Nephron progenitor cell (in vitro differentiated cells): ENCODE measurements at regions not wholly inside any gene's neighbourhood (a gene's known extent, or its start where the extent isn't known, plus 50 kb on each side); places are given as distances from the start of the nearest gene placed in this dataset.

Experiments
- DNase-seq: peaks from one replicate; pipeline ENCODE4 v3.0.0; 2021
- H3K27ac Mint-ChIP-seq: 2 replicates; pipeline ENCODE4 v1.8.0; 2021; ENCODE audit warnings: mild to moderate bottlenecking, moderate library complexity, mixed read lengths
- H3K27me3 Mint-ChIP-seq: 2 replicates; pipeline ENCODE4 v1.8.0; 2021; ENCODE audit warnings: mild to moderate bottlenecking, low read depth, mixed read lengths; ENCODE audit not compliant: poor library complexity
- H3K36me3 Mint-ChIP-seq: 2 replicates; pipeline ENCODE4 v1.8.0; 2021; ENCODE audit warnings: low read depth, mixed read lengths
- H3K4me1 Mint-ChIP-seq: 2 replicates; pipeline ENCODE4 v1.8.0; 2021; ENCODE audit warnings: mixed read lengths
- H3K4me3 Mint-ChIP-seq: 2 replicates; pipeline ENCODE4 v1.8.0; 2021; ENCODE audit warnings: mild to moderate bottlenecking, moderate library complexity, mixed read lengths
- H3K9me3 Mint-ChIP-seq: 2 replicates; pipeline ENCODE4 v1.8.0; 2021; ENCODE audit warnings: mild to moderate bottlenecking, moderate library complexity, mixed read lengths
- CTCF ChIP-seq: fragments of 200-600 bp; sonication (generic); IDR thresholded peaks from 2 replicates; pipeline ENCODE4 v1.5.0; 2021; ENCODE audit warnings: antibody characterized with exemption

GRCh38 chr11:92784331-92784730 lies 185.1 kb upstream of the MTNR1B start:
- Mint-ChIP-seq H3K27me3 (no peaks in the 10 kb centered on the region), H3K27ac (peak overlapping the region; percentile 48), H3K36me3 (peaks cover 45% of the 10 kb centered on the region), H3K4me3 (no peak overlapping the region), H3K9me3 (no peaks in the 10 kb centered on the region), H3K4me1 (peaks cover 11% of the 10 kb centered on the region)
- no peak for TF ChIP-seq CTCF
- DNase-seq = no peak

- no peak overlapping the region for H3K4me3 Mint-ChIP-seq
- peaks cover 19% of the 10 kb centered on the region for H3K4me1 Mint-ChIP-seq
- no peaks in the 10 kb centered on the region for H3K27me3 Mint-ChIP-seq
- H3K9me3 Mint-ChIP-seq = peaks cover 10% of the 10 kb centered on the region
- H3K27ac Mint-ChIP-seq = no peak overlapping the region
- no peak for TF ChIP-seq CTCF
- no peak for DNase-seq
- H3K36me3 Mint-ChIP-seq = peaks cover 66% of the 10 kb centered on the region
Measured at GRCh38 chr11:92787638-92788037, 181.8 kb upstream of the MTNR1B start.

GRCh38 chr11:92789761-92790160 lies 179.7 kb upstream of the MTNR1B start:
- no peaks in the 10 kb centered on the region for H3K27me3 Mint-ChIP-seq
- peaks cover 10% of the 10 kb centered on the region for H3K9me3 Mint-ChIP-seq
- TF ChIP-seq CTCF = no peak
- peaks cover 75% of the 10 kb centered on the region for H3K36me3 Mint-ChIP-seq
- no peak for DNase-seq
- H3K4me1 Mint-ChIP-seq = peaks cover 37% of the 10 kb centered on the region
- no peak overlapping the region for H3K4me3 Mint-ChIP-seq
- no peak overlapping the region for H3K27ac Mint-ChIP-seq

- H3K36me3 Mint-ChIP-seq = peaks cover 77% of the 10 kb centered on the region
- H3K4me3 Mint-ChIP-seq = no peak overlapping the region
- TF ChIP-seq CTCF = no peak
- H3K27ac Mint-ChIP-seq = no peak overlapping the region
- no peak for DNase-seq
- peaks cover 10% of the 10 kb centered on the region for H3K9me3 Mint-ChIP-seq
- H3K27me3 Mint-ChIP-seq = peaks cover 5% of the 10 kb centered on the region
- peaks cover 43% of the 10 kb centered on the region for H3K4me1 Mint-ChIP-seq
Measured at GRCh38 chr11:92790366-92790765, 179.1 kb upstream of the MTNR1B start.

GRCh38 chr11:92790926-92791616 lies 178.4 kb upstream of the MTNR1B start:
- DNase-seq = no peak
- Mint-ChIP-seq H3K4me3 (no peak overlapping the region), H3K36me3 (peaks cover 74% of the 10 kb centered on the region), H3K9me3 (peaks cover 10% of the 10 kb centered on the region), H3K27ac (no peak overlapping the region), H3K4me1 (peaks cover 48% of the 10 kb centered on the region), H3K27me3 (peaks cover 7% of the 10 kb centered on the region)
- TF ChIP-seq CTCF = no peak

- peaks cover 10% of the 10 kb centered on the region for H3K9me3 Mint-ChIP-seq
- no peak for DNase-seq
- no peak overlapping the region for H3K4me3 Mint-ChIP-seq
- H3K36me3 Mint-ChIP-seq = peaks cover 81% of the 10 kb centered on the region
- H3K4me1 Mint-ChIP-seq = peaks cover 54% of the 10 kb centered on the region
- no peak overlapping the region for H3K27ac Mint-ChIP-seq
- H3K27me3 Mint-ChIP-seq = peaks cover 8% of the 10 kb centered on the region
- no peak for TF ChIP-seq CTCF
Measured at GRCh38 chr11:92791886-92792285, 177.6 kb upstream of the MTNR1B start.
